ENCODE measurements at regions not wholly inside any gene's neighbourhood (a gene's known extent, or its start where the extent isn't known, plus 50 kb on each side); places are given as distances from the start of the nearest gene placed in this dataset.

DNA sequence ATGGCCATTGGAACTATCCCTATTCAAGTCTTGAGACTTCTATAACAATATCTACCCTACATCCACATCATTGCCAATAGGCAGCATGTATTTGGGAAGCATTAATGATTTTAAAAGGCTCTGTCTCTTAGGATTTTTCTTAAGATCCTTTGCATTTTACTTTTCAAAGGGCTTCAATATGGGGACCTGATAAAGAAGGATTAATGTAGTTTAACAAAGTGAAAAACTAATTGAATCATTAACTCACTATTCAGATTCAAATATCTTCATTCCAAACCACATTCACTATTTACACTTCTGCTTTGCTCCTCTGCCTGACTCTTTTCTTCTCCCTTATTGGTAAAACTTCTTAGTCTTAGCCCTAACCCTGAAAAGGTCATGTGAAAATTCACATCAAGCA lies 333.0 kb downstream of the EPHA7 start:
- TF ChIP-seq CTCF (IDR thresholded peaks at IDR 0.05; ENCODE audit: borderline replicate concordance, insufficient read depth, low read depth, low read length), result no peak
- H3K4me3 ChIP-seq (ENCODE audit: low read depth, low read length), result no peak overlapping the region

GRCh38 chr6:93083337-93084230 lies 335.8 kb downstream of the EPHA7 start:
- no peak for TF ChIP-seq CTCF (IDR thresholded peaks at IDR 0.05; ENCODE audit: borderline replicate concordance, insufficient read depth, low read depth, low read length)
- no peak overlapping the region for H3K4me3 ChIP-seq (ENCODE audit: low read depth, low read length)

GRCh38 chr6:93081901-93082300 lies 337.5 kb downstream of the EPHA7 start:
- TF ChIP-seq CTCF (IDR thresholded peaks at IDR 0.05; ENCODE audit: borderline replicate concordance, insufficient read depth, low read depth, low read length), result no peak

DNA sequence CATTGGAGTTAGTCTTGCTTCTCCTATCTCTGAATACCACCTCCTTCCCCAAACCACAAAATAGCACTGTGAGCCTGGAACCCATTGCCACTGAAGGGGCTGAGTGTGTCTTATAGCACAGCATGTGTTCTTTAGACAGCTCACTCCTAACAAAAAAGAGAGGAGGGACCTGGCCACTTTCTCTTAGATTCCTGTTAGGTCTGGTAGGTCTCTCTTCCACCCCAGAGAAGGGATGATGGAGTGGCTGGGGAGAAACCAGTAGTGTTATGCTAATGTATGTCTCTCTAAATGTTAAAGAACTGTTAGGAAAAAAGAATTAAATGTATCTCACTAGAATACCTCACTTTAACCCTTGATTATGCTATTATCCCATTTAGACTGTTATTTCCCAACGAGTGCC lies 340.3 kb downstream of the EPHA7 start:
- no peak overlapping the region for H3K4me3 ChIP-seq (ENCODE audit: low read depth, low read length)
- TF ChIP-seq CTCF (IDR thresholded peaks at IDR 0.05; ENCODE audit: borderline replicate concordance, insufficient read depth, low read depth, low read length), result no peak

More at GRCh38 chr6:93081901-93082300, 337.5 kb downstream of the EPHA7 start:
- H3K4me3 ChIP-seq (ENCODE audit: low read depth, low read length), result no peak overlapping the region

DNA sequence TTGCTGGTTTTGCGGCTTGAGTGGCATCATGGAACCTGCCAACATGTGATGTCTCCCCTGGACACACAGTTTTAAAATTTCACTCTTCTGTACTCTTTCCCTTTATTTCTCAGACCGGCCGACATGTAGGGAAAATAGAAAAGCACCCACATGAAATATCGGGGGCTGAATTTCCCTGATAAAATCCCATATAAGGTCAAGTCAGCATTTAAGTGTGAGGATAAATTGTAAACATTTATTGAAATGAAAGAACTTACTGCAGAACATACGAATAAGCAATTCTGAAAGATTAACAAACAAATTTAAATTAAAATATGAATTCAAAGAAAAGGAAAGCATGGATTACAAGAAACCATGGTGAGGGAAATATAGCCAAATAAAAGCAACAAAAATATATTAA lies 345.5 kb downstream of the EPHA7 start:
- no peak overlapping the region for H3K4me3 ChIP-seq (ENCODE audit: low read depth, low read length)
- no peak for TF ChIP-seq CTCF (IDR thresholded peaks at IDR 0.05; ENCODE audit: borderline replicate concordance, insufficient read depth, low read depth, low read length)

DNA sequence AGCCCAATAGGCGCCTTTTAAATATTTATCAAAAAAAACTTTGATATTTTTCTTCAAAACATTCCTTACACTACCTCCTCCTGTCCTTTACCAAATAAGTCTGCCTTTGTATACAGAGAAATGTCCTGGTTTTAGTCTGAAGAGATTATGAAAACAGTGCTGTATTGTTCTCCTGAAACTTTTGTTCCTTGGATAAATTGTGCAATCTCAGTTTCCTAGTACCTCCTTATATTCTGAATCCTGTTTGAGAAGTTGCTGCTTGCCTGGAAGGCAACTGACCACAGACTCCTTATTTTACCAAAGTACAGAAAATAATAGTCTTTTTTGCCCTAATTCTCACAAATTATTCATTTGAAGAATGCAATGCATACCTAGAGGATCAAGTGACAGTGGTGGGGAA lies 349.5 kb downstream of the EPHA7 start:
- no peak overlapping the region for H3K4me3 ChIP-seq (ENCODE audit: low read depth, low read length)
- TF ChIP-seq CTCF (IDR thresholded peaks at IDR 0.05; ENCODE audit: borderline replicate concordance, insufficient read depth, low read depth, low read length), result no peak

DNA sequence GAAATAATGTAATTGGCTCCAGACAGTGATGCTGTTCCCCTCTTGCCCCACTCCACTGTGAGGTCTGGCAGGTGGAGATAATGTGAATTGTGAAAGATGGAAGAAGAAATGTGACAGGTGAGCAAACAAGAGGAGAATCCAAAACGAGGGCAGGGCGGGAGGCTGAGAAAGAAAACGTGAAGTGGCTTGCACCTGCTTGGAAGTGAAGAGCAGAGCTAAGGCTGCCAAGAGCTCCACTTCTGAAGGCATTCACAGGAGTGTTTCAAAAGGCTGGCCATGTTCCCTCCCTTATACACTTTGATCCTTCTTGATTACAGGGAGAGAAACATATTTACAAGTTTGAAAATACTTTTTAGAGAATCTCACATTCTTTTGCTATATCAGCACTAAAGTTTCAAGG lies 359.4 kb downstream of the EPHA7 start:
- TF ChIP-seq CTCF (IDR thresholded peaks at IDR 0.05; ENCODE audit: borderline replicate concordance, insufficient read depth, low read depth, low read length), result no peak
- no peak overlapping the region for H3K4me3 ChIP-seq (ENCODE audit: low read depth, low read length)

All from GM12875 (cell line).